ENCODE measurements at regions not wholly inside any gene's neighbourhood (a gene's known extent, or its start where the extent isn't known, plus 50 kb on each side); places are given as distances from the start of the nearest gene placed in this dataset.

DNA sequence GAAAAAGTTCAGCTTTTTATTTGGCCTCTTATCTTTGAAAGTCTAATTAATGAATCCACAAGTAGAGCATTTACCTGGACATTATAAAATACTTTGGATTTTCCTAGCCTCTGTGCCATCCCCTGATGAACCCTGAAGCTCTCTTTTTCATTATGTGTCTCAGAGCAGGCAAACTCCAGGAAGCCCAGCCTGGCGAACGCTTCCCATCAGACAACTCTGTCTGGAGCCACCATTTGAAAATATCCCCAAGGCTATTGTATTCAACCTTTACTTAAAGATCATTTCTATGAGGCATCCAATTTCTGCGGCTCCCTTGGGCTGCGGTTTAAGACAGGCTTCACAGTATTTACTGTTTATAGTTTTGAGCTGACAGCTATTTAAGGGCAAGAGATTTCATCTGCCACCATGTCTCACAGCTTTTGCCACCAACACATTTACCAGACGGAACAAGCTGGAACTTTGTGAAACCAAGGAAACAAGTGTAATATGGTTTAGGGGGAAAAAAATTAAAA is 257.2 kb upstream of the GLI3 start:
- H3K4me2 ChIP-seq (ENCODE audit: insufficient read depth, insufficient read length, low read length) = peak overlapping the region; percentile 95

More for the DNA sequence above, 257.2 kb upstream of the GLI3 start:
- peak overlapping the region; percentile 43 for H2AFZ ChIP-seq (ENCODE audit: low read length)
- Mint-ChIP-seq H3K9me3 (no peaks in the 10 kb centered on the region), H3K4me1 (peaks cover 10 to 13% of the 10 kb centered on the region in 2 experiments), H3K36me3 (ENCODE audit: insufficient read depth in 1 of 3, low read depth in 3 of 3) (no peaks in the 10 kb centered on the region), H3K27me3 (ENCODE audit: low read depth) (peaks cover 21% of the 10 kb centered on the region), H3K27ac (no peak overlapping the region), H3K4me3 (peak overlapping the region; percentile 74 to 85)
- H2AK5ac ChIP-seq (ENCODE audit: insufficient read length, low read length) = no peak overlapping the region
- H3K79me2 ChIP-seq (ENCODE audit: insufficient read depth, low read length) = no peaks in the 10 kb centered on the region
- no peak overlapping the region for H2BK120ac ChIP-seq (ENCODE audit: low read depth, low read length, poor library complexity, severe bottlenecking)
- H3K27me3 ChIP-seq (ENCODE audit: insufficient read depth, low read length) = no peaks in the 10 kb centered on the region
- no peak overlapping the region for H4K5ac ChIP-seq (ENCODE audit: insufficient read length, low read depth, low read length)
- H3K18ac ChIP-seq (ENCODE audit: insufficient read length, low read depth, low read length) = no peak overlapping the region
- H4K91ac ChIP-seq (ENCODE audit: insufficient read length, low read depth, low read length) = no peak overlapping the region
- no peak overlapping the region for H3K4ac ChIP-seq (ENCODE audit: low read depth, low read length)
- H2BK15ac ChIP-seq (ENCODE audit: low read depth, low read length) = no peak overlapping the region
- no peak overlapping the region for H3K14ac ChIP-seq (ENCODE audit: insufficient read depth, low read length)
- H3K23ac ChIP-seq (ENCODE audit: insufficient read length, low read depth, low read length) = no peak overlapping the region
- TF ChIP-seq, protein P1, sequence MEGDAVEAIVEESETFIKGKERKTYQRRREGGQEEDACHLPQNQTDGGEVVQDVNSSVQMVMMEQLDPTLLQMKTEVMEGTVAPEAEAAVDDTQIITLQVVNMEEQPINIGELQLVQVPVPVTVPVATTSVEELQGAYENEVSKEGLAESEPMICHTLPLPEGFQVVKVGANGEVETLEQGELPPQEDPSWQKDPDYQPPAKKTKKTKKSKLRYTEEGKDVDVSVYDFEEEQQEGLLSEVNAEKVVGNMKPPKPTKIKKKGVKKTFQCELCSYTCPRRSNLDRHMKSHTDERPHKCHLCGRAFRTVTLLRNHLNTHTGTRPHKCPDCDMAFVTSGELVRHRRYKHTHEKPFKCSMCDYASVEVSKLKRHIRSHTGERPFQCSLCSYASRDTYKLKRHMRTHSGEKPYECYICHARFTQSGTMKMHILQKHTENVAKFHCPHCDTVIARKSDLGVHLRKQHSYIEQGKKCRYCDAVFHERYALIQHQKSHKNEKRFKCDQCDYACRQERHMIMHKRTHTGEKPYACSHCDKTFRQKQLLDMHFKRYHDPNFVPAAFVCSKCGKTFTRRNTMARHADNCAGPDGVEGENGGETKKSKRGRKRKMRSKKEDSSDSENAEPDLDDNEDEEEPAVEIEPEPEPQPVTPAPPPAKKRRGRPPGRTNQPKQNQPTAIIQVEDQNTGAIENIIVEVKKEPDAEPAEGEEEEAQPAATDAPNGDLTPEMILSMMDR (conservative IDR thresholded peaks at IDR 0.05) = no peak
- peaks cover 9% of the 10 kb centered on the region for H3K23me2 ChIP-seq (ENCODE audit: insufficient read length, low read depth, low read length, poor library complexity, severe bottlenecking)
- no peak overlapping the region for H3K27ac ChIP-seq (ENCODE audit: insufficient read length, low read depth, low read length)
- H2BK5ac ChIP-seq (ENCODE audit: insufficient read length, low read length) = no peak overlapping the region
- H3K4me1 ChIP-seq (ENCODE audit: insufficient read depth, low read length) = no peaks in the 10 kb centered on the region
- H3K56ac ChIP-seq (ENCODE audit: insufficient read length, low read depth, low read length) = no peak overlapping the region
- no peak overlapping the region for H3T11ph ChIP-seq (ENCODE audit: low read length)
- H2BK20ac ChIP-seq (ENCODE audit: low read depth, low read length, poor library complexity, severe bottlenecking) = no peak overlapping the region
- H4K20me1 ChIP-seq (ENCODE audit: control insufficient read depth, insufficient read depth, insufficient read length) = no peaks in the 10 kb centered on the region
- DNase-seq = no peak
- H3K79me1 ChIP-seq (ENCODE audit: insufficient read depth, low read depth, low read length, poor library complexity, severe bottlenecking) = no peaks in the 10 kb centered on the region
- H2BK12ac ChIP-seq (ENCODE audit: insufficient read length, low read depth, low read length) = no peak overlapping the region
- no CpG with 5 or more reads among the region's 5 CpGs for WGBS (ENCODE audit: extremely low coverage, insufficient read length, low lambda C conversion rate)
- no peak overlapping the region for H3K9ac ChIP-seq (ENCODE audit: extremely low read depth, insufficient read length, low read length)
- H3K9me3 ChIP-seq (ENCODE audit: control insufficient read depth, low read depth, low read length) = no peaks in the 10 kb centered on the region
- peak overlapping the region; percentile 6 for H4K8ac ChIP-seq (replicated peaks; ENCODE audit: insufficient read length, low read depth, low read length)
